T-helper 1 cell treated with Interleukin-12 subunit alpha and Interleukin-12 subunit beta and Interleukin-4 antibody, amounts not matched to agents 30 μg/mL and 1 μg/mL, for 36 hours (primary cell): ENCODE measurements at regions not wholly inside any gene's neighbourhood (a gene's known extent, or its start where the extent isn't known, plus 50 kb on each side); places are given as distances from the start of the nearest gene placed in this dataset.

Experiments
- H3K27ac Mint-ChIP-seq: one replicate; pipeline ENCODE4 v1.8.0; 2021; ENCODE audit warnings: mild to moderate bottlenecking, mixed read lengths
- H3K27me3 Mint-ChIP-seq: one replicate; pipeline ENCODE4 v1.8.0; 2021; ENCODE audit warnings: low read depth, mixed read lengths
- H3K36me3 Mint-ChIP-seq: one replicate; pipeline ENCODE4 v1.8.0; 2021; ENCODE audit warnings: low read depth, mixed read lengths
- H3K4me1 Mint-ChIP-seq: one replicate; pipeline ENCODE4 v1.8.0; 2021; ENCODE audit warnings: low read depth, mixed read lengths
- H3K4me3 Mint-ChIP-seq: one replicate; pipeline ENCODE4 v1.8.0; 2021; ENCODE audit warnings: mild to moderate bottlenecking, moderate library complexity, mixed read lengths
- H3K9me3 Mint-ChIP-seq: one replicate; pipeline ENCODE4 v1.8.0; 2021; ENCODE audit warnings: mixed read lengths

- Mint-ChIP-seq H3K36me3 (no peaks in the 10 kb centered on the region), H3K9me3 (no peaks in the 10 kb centered on the region), H3K4me3 (no peak overlapping the region), H3K27ac (no peak overlapping the region), H3K4me1 (no peaks in the 10 kb centered on the region), H3K27me3 (peaks cover 20% of the 10 kb centered on the region)
These were observed 86.1 kb upstream of the CCL2 start for GRCh38 chr17:34168989-34169388.

- Mint-ChIP-seq H3K4me3 (no peak overlapping the region), H3K4me1 (no peaks in the 10 kb centered on the region), H3K27me3 (peaks cover 17% of the 10 kb centered on the region), H3K36me3 (no peaks in the 10 kb centered on the region), H3K27ac (no peak overlapping the region), H3K9me3 (no peaks in the 10 kb centered on the region)
These were observed 85.6 kb upstream of the CCL2 start for GRCh38 chr17:34169496-34169895.

GRCh38 chr17:34171245-34171818, 83.8 kb upstream of the CCL2 start:
- Mint-ChIP-seq H3K9me3 (no peaks in the 10 kb centered on the region), H3K27me3 (peaks cover 14% of the 10 kb centered on the region), H3K4me1 (no peaks in the 10 kb centered on the region), H3K36me3 (no peaks in the 10 kb centered on the region), H3K27ac (no peak overlapping the region), H3K4me3 (no peak overlapping the region)

- no peak overlapping the region for H3K27ac Mint-ChIP-seq
- H3K36me3 Mint-ChIP-seq: no peaks in the 10 kb centered on the region
- H3K4me3 Mint-ChIP-seq: no peak overlapping the region
- H3K27me3 Mint-ChIP-seq: peaks cover 13% of the 10 kb centered on the region
- no peaks in the 10 kb centered on the region for H3K4me1 Mint-ChIP-seq
- no peaks in the 10 kb centered on the region for H3K9me3 Mint-ChIP-seq
These were observed 82.6 kb upstream of the CCL2 start for GRCh38 chr17:34172390-34172918.

GRCh38 chr17:34173241-34173640, 81.8 kb upstream of the CCL2 start:
- Mint-ChIP-seq H3K4me3 (no peak overlapping the region), H3K9me3 (no peaks in the 10 kb centered on the region)

GRCh38 chr17:34174496-34174895, 80.6 kb upstream of the CCL2 start:
- peaks cover 13% of the 10 kb centered on the region for H3K27me3 Mint-ChIP-seq
- no peak overlapping the region for H3K4me3 Mint-ChIP-seq
- no peaks in the 10 kb centered on the region for H3K36me3 Mint-ChIP-seq
- no peaks in the 10 kb centered on the region for H3K4me1 Mint-ChIP-seq
- no peak overlapping the region for H3K27ac Mint-ChIP-seq
- no peaks in the 10 kb centered on the region for H3K9me3 Mint-ChIP-seq

More at GRCh38 chr17:34173241-34173640, 81.8 kb upstream of the CCL2 start:
- peaks cover 14% of the 10 kb centered on the region for H3K27me3 Mint-ChIP-seq
- H3K4me1 Mint-ChIP-seq: no peaks in the 10 kb centered on the region
- no peak overlapping the region for H3K27ac Mint-ChIP-seq
- no peaks in the 10 kb centered on the region for H3K36me3 Mint-ChIP-seq

GRCh38 chr17:34176440-34176839, 78.6 kb upstream of the CCL2 start:
- H3K36me3 Mint-ChIP-seq: no peaks in the 10 kb centered on the region
- no peak overlapping the region for H3K4me3 Mint-ChIP-seq
- no peak overlapping the region for H3K27ac Mint-ChIP-seq
- H3K9me3 Mint-ChIP-seq: no peaks in the 10 kb centered on the region
- H3K4me1 Mint-ChIP-seq: no peaks in the 10 kb centered on the region
- H3K27me3 Mint-ChIP-seq: peaks cover 27% of the 10 kb centered on the region

GRCh38 chr17:34177642-34178041, 77.4 kb upstream of the CCL2 start:
- no peak overlapping the region for H3K27ac Mint-ChIP-seq

GRCh38 chr17:34178092-34178491, 77.0 kb upstream of the CCL2 start:
- peaks cover 31% of the 10 kb centered on the region for H3K27me3 Mint-ChIP-seq
- no peak overlapping the region for H3K27ac Mint-ChIP-seq
- no peaks in the 10 kb centered on the region for H3K9me3 Mint-ChIP-seq
- H3K4me1 Mint-ChIP-seq: no peaks in the 10 kb centered on the region
- H3K4me3 Mint-ChIP-seq: no peak overlapping the region
- H3K36me3 Mint-ChIP-seq: no peaks in the 10 kb centered on the region

More at GRCh38 chr17:34177642-34178041, 77.4 kb upstream of the CCL2 start:
- H3K4me3 Mint-ChIP-seq: no peak overlapping the region
- H3K36me3 Mint-ChIP-seq: no peaks in the 10 kb centered on the region
- H3K27me3 Mint-ChIP-seq: peaks cover 31% of the 10 kb centered on the region
- H3K4me1 Mint-ChIP-seq: no peaks in the 10 kb centered on the region
- H3K9me3 Mint-ChIP-seq: no peaks in the 10 kb centered on the region

GRCh38 chr17:34182036-34182803, 72.9 kb upstream of the CCL2 start:
- Mint-ChIP-seq H3K4me1 (no peaks in the 10 kb centered on the region), H3K27ac (no peak overlapping the region), H3K9me3 (no peaks in the 10 kb centered on the region), H3K4me3 (no peak overlapping the region), H3K36me3 (no peaks in the 10 kb centered on the region), H3K27me3 (peaks cover 33% of the 10 kb centered on the region)

GRCh38 chr17:34195987-34196386, 59.1 kb upstream of the CCL2 start:
- H3K36me3 Mint-ChIP-seq: no peaks in the 10 kb centered on the region

GRCh38 chr17:34198519-34198918, 56.6 kb upstream of the CCL2 start:
- H3K27ac Mint-ChIP-seq: no peak overlapping the region
- no peaks in the 10 kb centered on the region for H3K36me3 Mint-ChIP-seq
- H3K9me3 Mint-ChIP-seq: no peaks in the 10 kb centered on the region
- H3K27me3 Mint-ChIP-seq: peaks cover 54% of the 10 kb centered on the region
- H3K4me1 Mint-ChIP-seq: peaks cover 12% of the 10 kb centered on the region
- H3K4me3 Mint-ChIP-seq: no peak overlapping the region

More at GRCh38 chr17:34195987-34196386, 59.1 kb upstream of the CCL2 start:
- Mint-ChIP-seq H3K4me1 (peaks cover 2% of the 10 kb centered on the region), H3K27me3 (peaks cover 58% of the 10 kb centered on the region), H3K4me3 (no peak overlapping the region), H3K27ac (no peak overlapping the region), H3K9me3 (no peaks in the 10 kb centered on the region)

- no peak overlapping the region for H3K27ac Mint-ChIP-seq
- peaks cover 12% of the 10 kb centered on the region for H3K4me1 Mint-ChIP-seq
- H3K36me3 Mint-ChIP-seq: no peaks in the 10 kb centered on the region
- H3K4me3 Mint-ChIP-seq: no peak overlapping the region
- no peaks in the 10 kb centered on the region for H3K9me3 Mint-ChIP-seq
- peaks cover 49% of the 10 kb centered on the region for H3K27me3 Mint-ChIP-seq
These were observed 55.6 kb upstream of the CCL2 start for GRCh38 chr17:34199454-34199853.

GRCh38 chr17:34199932-34200534, 55.1 kb upstream of the CCL2 start:
- Mint-ChIP-seq H3K9me3 (no peaks in the 10 kb centered on the region), H3K27me3 (peaks cover 45% of the 10 kb centered on the region), H3K36me3 (no peaks in the 10 kb centered on the region), H3K27ac (no peak overlapping the region), H3K4me3 (no peak overlapping the region), H3K4me1 (peaks cover 12% of the 10 kb centered on the region)

- Mint-ChIP-seq H3K36me3 (no peaks in the 10 kb centered on the region), H3K4me1 (peaks cover 12% of the 10 kb centered on the region), H3K27ac (peak overlapping the region; percentile 15), H3K27me3 (peaks cover 35% of the 10 kb centered on the region), H3K4me3 (no peak overlapping the region), H3K9me3 (no peaks in the 10 kb centered on the region)
These were observed 53.9 kb upstream of the CCL2 start for GRCh38 chr17:34201225-34201624.
